Motor neuron (in vitro differentiated cells): ENCODE measurements at regions not wholly inside any gene's neighbourhood (a gene's known extent, or its start where the extent isn't known, plus 50 kb on each side); places are given as distances from the start of the nearest gene placed in this dataset.
A peak's percentile ranks its signal among the peaks of the same experiment; 100 is the strongest.

Experiments used
- ATAC-seq, 8 experiments: fragments of 200-7000 bp; cut with Tn5 transposase; replicated peaks in 6 of 8; 2 replicates each; pipeline ENCODE4 v1.8.0; 2021; ENCODE audit warnings: mild to moderate bottlenecking in 8 of 8, moderate library complexity in 8 of 8
- H3K27ac ChIP-seq, 2 donors: fragments of 250-450 bp; sonication (Bioruptor Pico); 2 replicates each; pipeline ENCODE4 v1.9.0; 2021; ENCODE audit warnings: antibody characterized with exemption in 2 of 2, mild to moderate bottlenecking in 2 of 2, moderate library complexity in 1 of 2
- H3K4me1 ChIP-seq, 2 donors: fragments of 250-450 bp; sonication (Bioruptor Pico); replicated peaks in 1 of 2; 2 replicates each; pipeline ENCODE4 v1.6.1; 2021; ENCODE audit warnings: antibody characterized with exemption in 2 of 2, mild to moderate bottlenecking in 2 of 2, moderate library complexity in 1 of 2
- H3K4me3 ChIP-seq, 5 donors: fragments of 250-450 bp; sonication (Bioruptor Pico); 2 replicates each; pipeline ENCODE4 v1.9.0; 2021; ENCODE audit warnings: antibody characterized with exemption in 5 of 5, mild to moderate bottlenecking in 5 of 5, moderate library complexity in 4 of 5
- WGBS, 10 experiments: fragments of 450-650 bp; shearing (Covaris generic); methylation state at CpG; one replicate each; pipeline ENCODE4 v1.0.0; 2022; 5-methylcytosine and 5-hydroxymethylcytosine counted together
- in situ Hi-C, 9 experiments: fragments of 400-800 bp; cut with MboI; loops; one replicate each; pipeline ENCODE4 v1.15.0; 2021; ENCODE audit warnings: low sequenced_read_pairs in 9 of 9, low pct_unique_long_range_greater_than_20kb in 2 of 9; ENCODE audit not compliant: unreplicated experiment in 9 of 9

DNA sequence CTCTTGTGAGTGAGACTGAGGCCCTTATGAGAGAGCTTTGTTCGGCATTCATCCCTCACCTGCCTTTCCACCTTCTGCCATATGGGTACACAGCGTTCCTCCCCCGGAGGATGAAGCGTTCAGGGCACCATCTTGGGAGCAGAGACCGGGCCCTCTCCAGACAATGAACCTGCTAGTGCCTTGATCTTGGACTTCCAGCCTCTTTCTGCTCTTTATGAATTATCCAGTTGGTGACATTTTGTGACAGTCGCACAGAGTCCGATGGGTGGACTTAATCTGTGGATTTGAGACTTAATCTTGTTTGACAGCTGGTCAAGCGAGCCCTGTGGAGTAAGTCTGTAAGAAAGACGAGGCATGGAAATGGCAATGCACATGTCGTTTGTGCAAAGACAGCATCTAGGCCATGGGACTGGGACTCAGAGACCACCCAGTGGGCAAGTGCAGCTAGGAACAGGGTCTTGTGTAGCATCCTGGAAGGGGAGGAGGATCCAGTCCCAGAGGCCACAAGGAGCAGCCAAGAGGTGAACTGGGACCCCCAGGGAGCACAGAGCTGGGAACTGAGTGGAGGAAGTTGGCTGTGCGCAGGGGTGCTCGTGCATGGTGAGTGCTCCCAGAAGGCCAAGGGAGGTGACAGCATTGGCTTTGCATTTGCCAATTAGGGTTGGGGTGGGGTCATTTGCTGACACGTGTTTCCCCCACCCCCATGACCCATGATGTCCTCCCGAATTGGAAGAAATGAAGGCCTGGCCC, 69.5 kb upstream of the HDAC4 start:
- whole genome bisulfite sequencing, 10 experiments = 40 to 93% (median 73%) methylated on average over 2 to 7 of the region's 14 CpGs; no CpG with 5 or more reads in 3 of the 10 experiments
- in situ Hi-C loops = no loop called here
- Histone ChIP-seq H3K4me1 (peaks cover 0 to 8% of the 10 kb centered on the region in 2 donors), H3K27ac (no peak overlapping the region), H3K4me3 (no peak overlapping the region)
- no peak for ATAC-seq

DNA sequence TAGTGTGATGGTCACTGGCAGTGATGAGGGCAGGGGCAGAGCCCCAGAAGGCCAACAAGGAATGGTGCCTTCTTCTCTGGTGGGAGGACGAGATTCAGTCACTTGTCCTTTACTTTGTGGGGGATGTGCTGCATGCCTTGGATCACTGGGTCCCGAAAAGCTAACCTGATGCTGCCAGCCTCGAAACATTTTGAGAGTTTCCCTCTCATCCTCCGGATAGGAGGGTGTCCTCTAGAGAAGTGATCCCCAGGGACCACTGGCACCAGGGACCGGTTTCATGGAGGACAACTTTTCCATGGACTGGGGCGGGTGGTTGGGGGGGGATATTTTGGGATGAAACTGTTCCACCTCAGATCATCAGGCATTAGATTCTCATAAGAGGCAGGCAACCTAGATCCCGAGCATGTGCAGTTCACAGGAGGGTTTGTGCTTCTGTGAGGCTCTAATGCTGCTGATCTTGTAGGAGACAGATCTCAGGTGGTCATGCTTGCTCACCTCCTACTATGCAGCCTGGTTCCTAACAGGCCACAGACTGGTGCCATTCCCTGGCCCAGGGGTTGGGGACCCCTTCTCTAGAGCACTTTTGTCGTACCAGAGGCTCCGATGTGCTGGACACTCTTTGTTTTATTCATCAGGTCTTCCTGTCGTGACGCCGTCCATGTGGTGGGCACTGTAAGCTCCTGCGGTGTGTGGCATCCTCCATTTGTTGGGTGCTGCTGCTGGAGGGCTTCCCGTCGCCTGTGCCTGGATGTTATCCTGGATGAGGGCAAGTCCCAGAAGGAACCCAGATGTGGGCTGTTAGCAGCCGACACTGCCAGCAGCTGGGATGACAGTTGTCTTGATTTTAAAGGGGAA, 68.5 kb upstream of the HDAC4 start:
- H3K4me3 ChIP-seq = no peak overlapping the region
- ATAC-seq = no peak
- in situ Hi-C loops = no loop called here
- WGBS, 10 experiments = 59 to 92% (median 83%) methylated on average over 1 to 9 of the region's 16 CpGs; no CpG with 5 or more reads in 4 of the 10 experiments
- H3K4me1 ChIP-seq = peaks cover 0 to 8% of the 10 kb centered on the region in 2 donors
- no peak overlapping the region for H3K27ac ChIP-seq

DNA sequence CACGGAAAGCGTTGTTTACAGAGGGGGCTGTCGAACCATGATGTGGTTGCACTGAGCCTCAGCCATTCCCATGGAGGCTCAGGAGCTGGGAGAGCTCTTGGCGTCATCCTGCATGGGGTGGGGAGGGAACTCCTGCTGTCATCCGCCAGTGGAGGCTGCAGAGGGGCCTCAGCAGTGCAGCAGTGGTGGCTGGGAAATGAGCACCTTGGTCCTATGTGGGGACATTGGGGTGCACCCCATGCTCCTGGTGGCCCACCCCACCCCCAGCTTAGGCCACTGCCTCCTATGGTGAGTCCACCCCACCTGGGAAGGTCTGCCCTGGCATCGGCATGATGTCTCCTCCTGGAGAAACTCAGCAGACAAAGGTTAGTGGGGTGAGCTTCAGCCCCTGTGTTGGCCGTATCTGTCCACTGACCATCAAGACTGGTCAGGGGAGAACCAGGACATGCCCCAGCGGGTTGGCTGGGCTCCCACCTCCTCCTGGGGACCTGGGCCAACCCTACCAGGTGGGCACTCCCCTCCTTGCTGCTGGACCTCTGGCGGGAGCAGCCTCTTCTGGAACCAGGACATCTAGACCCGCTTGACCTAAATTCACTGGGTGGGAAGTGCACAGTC, 67.8 kb upstream of the HDAC4 start:
- Histone ChIP-seq H3K4me1 (peaks cover 5 to 11% of the 10 kb centered on the region in 2 donors), H3K27ac (no peak overlapping the region), H3K4me3 (no peak overlapping the region)
- WGBS, 10 experiments = 82 to 100% methylated on average over 2 of the region's 10 CpGs; no CpG with 5 or more reads in 8 of the 10 experiments
- in situ Hi-C loops = no loop called here
- no peak for ATAC-seq

DNA sequence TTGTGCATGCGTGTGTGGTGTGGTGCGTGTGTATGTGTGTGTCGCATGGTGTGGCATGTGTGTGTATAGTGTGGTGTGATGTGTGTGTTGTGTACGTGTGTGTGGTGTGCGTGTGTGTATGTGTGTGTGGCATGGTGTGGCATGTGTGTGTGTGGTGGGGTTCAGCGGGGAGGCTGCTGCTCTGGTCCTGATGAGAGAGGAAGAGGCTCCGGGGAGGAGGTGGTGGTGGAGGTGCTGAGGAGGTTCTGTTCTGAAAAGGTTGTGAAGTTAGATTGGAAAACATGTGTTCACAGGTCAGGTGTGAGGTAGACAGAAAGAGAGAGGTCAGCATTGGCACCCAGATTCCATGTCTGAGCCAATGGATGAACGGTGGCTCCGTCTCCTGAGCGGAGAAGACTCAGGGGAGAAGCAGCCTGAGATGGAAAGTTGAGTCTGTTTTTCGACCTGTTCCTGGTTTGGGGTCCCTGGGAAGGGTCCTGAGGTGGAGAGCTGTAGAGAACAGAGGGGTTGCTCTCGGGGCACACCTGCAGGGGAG, 67.2 kb upstream of the HDAC4 start:
- H3K27ac ChIP-seq = no peak overlapping the region
- H3K4me1 ChIP-seq = peaks cover 11 to 15% of the 10 kb centered on the region in 2 donors
- ATAC-seq = no peak
- no peak overlapping the region for H3K4me3 ChIP-seq
- WGBS, 10 experiments = 33 to 100% (median 89%) methylated on average over 1 to 10 of the region's 12 CpGs; no CpG with 5 or more reads in 2 of the 10 experiments
- in situ Hi-C loops = no loop called here

DNA sequence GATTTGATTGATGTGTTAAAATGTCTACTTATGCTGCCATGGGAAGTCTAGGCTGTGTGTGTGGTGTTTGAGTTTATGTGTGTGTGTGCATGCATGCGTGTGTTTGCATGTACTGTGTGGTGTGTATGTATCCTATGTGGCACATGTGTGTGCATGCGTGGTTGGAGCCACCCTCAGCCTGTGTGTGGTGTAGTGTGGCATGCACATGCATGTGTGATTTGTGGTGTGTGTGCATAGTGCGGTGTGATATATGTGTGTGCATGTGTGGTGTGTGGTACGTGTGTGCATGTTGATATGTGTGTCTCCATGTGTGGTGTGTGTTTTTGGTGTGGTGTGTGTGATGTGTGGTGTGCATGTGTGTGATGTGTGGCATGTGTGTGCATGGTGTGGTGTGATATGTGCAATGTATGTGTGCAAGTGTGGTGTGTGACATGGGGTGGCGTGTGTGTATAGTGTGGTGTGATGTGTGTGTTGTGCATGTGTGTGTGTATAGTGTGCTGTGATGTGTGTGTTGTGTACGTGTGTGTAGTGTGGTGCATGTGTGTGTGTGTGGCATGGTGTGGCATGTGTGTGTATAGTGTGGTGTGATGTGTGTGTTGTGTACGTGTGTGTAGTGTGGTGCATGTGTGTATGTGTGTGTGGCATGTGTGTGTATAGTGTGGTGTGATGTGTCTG, 66.6 kb upstream of the HDAC4 start:
- Histone ChIP-seq H3K27ac (no peak overlapping the region), H3K4me1 (peaks cover 14 to 15% of the 10 kb centered on the region in 2 donors), H3K4me3 (no peak overlapping the region)
- WGBS, 10 experiments = 41 to 100% (median 83%) methylated on average over 1 to 4 of the region's 7 CpGs; no CpG with 5 or more reads in 4 of the 10 experiments
- in situ Hi-C loops = no loop called here
- no peak for ATAC-seq

DNA sequence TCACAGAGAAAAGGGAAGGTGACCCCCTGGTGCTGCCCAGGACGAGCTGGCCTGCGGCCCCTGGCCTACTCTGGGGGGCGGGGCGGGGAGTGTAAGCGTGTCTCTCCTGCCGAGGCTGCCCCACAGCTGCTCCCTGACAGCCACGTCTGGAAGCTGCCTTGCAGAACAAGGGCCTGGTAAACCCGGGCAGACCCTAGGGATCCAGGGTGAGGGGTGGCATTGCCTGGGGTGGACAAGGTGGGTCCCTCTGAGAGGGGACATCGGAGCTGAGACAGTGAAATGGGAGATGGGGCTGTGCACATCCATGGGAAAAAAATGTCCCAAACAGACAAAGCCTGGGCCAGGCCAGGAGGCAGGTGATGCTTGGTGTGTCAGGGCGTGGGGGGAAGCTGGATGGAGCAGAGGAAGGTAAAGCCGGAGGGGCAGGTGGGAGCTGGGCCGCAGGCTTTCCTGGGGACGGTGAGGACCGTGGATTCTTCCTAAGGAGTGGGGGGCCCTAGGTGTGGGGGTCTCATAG, 66.0 kb upstream of the HDAC4 start:
- Histone ChIP-seq H3K4me1 (peaks cover 14 to 15% of the 10 kb centered on the region in 2 donors), H3K4me3 (no peak overlapping the region), H3K27ac (peak overlapping the region in 1 of 2 donors; percentile 41)
- in situ Hi-C loops = no loop called here
- WGBS, 10 experiments = 67 to 88% (median 80%) methylated on average over 1 to 7 of the region's 14 CpGs; no CpG with 5 or more reads in 7 of the 10 experiments
- no peak for ATAC-seq

DNA sequence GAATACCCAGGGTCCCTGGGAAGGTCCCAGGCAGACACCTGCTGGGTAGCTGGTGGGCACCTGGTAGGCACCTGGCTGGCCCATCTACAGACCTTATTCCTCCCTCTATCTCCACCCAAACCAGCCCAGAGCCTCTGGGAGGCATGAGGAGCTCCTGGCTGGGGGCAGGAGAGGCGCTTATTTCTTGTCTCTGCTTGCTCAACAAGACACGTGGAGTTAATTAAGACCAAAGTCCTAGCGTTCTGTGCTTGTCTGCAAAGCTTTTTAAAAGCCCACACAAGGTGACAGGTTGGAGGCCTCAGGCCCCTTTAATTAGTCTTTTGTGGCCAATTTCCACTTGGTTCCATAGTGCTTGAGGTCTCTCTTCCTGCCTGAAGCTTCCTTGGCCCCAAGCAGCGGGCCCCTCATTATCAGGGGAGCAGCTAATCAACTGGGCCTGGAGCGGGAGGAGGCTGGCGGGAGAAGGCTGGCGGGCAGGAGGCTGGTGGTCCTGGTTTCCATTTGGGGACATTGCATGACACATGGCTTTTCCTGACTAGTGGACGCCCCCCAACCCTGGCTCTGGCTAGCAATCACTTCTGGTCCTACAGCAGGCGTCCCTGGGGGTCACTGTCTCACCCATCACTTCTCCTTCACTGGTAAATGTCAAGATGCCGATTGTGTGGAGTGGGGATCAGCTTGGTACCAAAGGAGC, 65.4 kb upstream of the HDAC4 start:
- in situ Hi-C loops = no loop called here
- no peak for ATAC-seq
- Histone ChIP-seq H3K27ac (no peak overlapping the region), H3K4me3 (no peak overlapping the region), H3K4me1 (peaks cover 14 to 15% of the 10 kb centered on the region in 2 donors)
- 18 to 95% (median 86%) methylated on average over 1 to 6 of the region's 10 CpGs; no CpG with 5 or more reads in 4 of the 10 experiments for WGBS, 10 experiments

DNA sequence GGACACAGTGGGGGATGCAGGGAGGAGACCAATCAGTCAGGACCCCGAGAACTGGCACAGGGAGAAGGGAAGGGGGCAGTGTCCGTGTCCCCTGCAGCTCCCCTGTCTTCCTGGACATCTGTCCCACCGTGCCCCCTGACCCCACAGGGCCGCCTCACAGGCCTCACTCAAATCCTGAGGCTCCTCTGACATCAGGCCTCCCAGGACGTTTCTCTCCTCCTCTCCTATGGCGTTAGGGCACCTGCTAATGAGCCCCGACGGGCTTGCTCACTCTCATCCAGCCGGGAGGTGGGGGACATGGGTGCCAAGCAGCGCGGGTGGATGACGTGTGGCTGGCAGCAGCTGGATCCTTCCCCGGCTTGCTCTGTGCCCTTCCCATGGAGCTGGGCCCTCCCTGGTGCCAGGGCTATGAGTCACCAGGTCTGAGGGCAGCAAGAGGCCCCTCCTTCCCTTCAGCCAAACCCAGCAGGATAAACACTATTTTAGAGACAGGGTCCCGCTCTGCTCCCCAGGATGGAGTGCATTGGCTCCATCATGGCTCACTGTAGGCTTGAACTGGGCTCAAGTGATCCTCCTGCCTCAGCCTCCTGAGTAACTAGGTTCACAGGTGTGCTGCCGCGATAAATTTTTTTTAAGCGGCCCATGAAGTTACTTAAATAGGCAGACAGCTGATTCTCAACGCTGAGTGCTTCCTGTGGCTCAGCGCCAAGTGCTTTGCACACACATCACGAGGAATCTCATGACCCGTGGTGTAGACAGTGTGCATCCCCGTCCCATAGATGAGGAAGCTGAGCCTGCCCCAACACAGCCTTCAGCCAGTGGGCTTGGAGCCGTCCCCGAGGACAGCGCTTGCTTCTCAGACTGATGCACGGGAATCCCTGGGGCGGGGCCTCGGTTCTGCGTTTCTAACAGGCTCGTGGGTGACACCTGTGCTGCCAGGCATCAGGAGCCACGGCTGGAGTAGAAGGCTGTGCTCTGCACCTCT, 64.5 kb upstream of the HDAC4 start:
- Histone ChIP-seq H3K4me3 (no peak overlapping the region), H3K27ac (no peak overlapping the region), H3K4me1 (peaks cover 14 to 15% of the 10 kb centered on the region in 2 donors)
- WGBS, 10 experiments = 47 to 97% (median 80%) methylated on average over 1 to 9 of the region's 31 CpGs; no CpG with 5 or more reads in 5 of the 10 experiments
- in situ Hi-C loops = no loop called here
- ATAC-seq = peak in 3 of 8 experiments; percentile 20 to 53 (median 37)

DNA sequence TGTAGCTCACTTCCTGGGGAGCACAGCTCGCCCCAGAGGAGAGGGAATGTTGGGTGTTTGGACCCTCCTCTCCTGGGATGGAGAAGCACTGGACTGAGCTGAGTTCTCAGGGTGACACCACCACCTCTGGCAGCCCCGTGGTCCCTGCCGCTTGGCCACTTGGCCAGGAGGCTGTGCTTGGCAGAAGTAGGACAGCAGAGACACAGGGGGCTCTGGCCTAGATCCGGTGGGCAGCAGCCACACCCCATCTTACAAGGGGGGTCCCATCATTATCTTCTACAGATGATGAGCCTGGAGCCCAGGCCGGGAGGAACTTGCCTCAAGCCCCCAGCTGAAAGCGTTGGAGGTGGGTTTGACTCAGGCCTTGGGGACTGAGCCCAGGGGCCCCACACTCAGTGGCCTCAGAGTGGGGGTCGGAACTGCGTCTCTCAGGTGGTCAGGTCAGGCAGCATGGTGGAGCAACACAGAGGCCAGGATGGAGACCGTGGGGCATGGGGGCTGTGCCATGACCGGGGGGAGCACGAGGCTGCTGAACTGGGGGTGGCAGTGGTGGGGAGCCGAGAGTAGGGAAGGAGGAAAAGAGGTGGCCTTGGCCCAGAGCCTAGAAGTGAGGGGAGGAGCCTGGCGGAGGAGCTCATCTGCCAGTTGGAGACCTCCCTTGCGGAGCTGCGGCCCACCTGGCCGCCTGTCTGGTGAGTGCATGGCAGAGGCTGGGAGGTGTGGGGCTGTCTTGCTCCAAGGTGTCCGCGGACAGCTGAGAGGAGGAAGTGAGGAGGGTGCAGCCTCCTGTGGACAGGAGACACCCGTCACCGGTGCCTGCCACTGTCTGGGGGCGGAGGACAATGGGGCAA, 63.6 kb upstream of the HDAC4 start:
- no peak overlapping the region for H3K27ac ChIP-seq
- in situ Hi-C loops = no loop called here
- H3K4me3 ChIP-seq = no peak overlapping the region
- H3K4me1 ChIP-seq = peaks cover 21 to 22% of the 10 kb centered on the region in 2 donors
- no peak for ATAC-seq
- 72 to 100% (median 93%) methylated on average over 1 to 5 of the region's 21 CpGs; no CpG with 5 or more reads in 3 of the 10 experiments for WGBS, 10 experiments

DNA sequence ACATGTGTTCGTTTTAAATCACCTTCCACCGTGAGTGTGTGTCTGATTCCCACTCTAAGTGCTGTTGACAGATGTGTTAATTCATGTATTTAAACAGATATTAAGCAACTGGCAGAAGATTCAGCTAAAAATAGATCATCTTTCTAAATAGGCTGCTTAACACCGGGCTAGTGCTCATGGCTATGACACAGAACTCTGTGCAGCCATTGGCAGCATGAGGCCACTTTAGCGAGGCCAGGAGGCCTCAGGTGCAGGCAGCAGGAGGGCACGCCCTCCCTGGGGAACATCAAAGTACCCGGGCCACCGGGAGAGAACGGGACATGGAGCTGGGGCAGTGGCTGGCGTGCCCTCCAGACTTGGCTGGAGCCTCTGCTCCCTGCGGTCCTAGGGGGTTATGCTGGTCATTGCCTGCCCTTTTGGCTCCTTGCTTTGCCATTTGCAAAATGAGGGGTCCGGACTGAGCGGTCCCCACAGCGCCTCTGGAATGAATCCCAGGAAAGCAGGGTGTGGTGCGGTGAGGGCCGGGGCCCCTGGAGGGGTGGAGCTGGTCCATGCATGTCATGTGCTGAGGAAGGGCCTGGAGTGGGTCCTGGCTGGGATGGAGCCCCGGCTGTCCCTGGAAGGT, 62.8 kb upstream of the HDAC4 start:
- in situ Hi-C loops = no loop called here
- H3K27ac ChIP-seq = peak overlapping the region in 1 of 2 donors; percentile 46
- 0 to 100% (median 80%) methylated on average over 1 to 10 of the region's 16 CpGs; no CpG with 5 or more reads in 2 of the 10 experiments for WGBS, 10 experiments
- peak; percentile 45 to 87 (median 66) for ATAC-seq
- no peak overlapping the region for H3K4me3 ChIP-seq
- peaks cover 26% of the 10 kb centered on the region in 2 donors for H3K4me1 ChIP-seq
